Activated CD8-positive, alpha-beta T cell treated with anti-CD3 and anti-CD28 coated beads for 36 hours (primary cell): ENCODE measurements at regions not wholly inside any gene's neighbourhood (a gene's known extent, or its start where the extent isn't known, plus 50 kb on each side); places are given as distances from the start of the nearest gene placed in this dataset.

Experiments used
- ATAC-seq: fragments of 200-7000 bp; cut with Tn5 transposase; one replicate; pipeline ENCODE4 v1.10.0; 2021; ENCODE audit warnings: mild to moderate bottlenecking, moderate library complexity
- CTCF ChIA-PET: fragments of 350-600 bp; sonication (Branson Sonifier 250); formaldehyde crosslinking; loops from one replicate; lab custom pipeline; 2021; ENCODE audit warnings: antibody characterized with exemption; lab: Charles Lee
- POLR2A ChIA-PET: fragments of 350-600 bp; sonication (Branson Sonifier 250); formaldehyde crosslinking; loops from one replicate; lab custom pipeline; 2021; ENCODE audit warnings: antibody characterized with exemption; lab: Charles Lee
- DNase-seq: peaks from one replicate; pipeline ENCODE4 v3.0.0-alpha.2; 2020
- H3K27ac Mint-ChIP-seq: one replicate; pipeline ENCODE4 v1.8.0; 2021; ENCODE audit warnings: mild to moderate bottlenecking, mixed read lengths
- H3K27me3 Mint-ChIP-seq: one replicate; pipeline ENCODE4 v1.8.0; 2021; ENCODE audit warnings: mixed read lengths
- H3K36me3 Mint-ChIP-seq: one replicate; pipeline ENCODE4 v1.8.0; 2021; ENCODE audit warnings: low read depth, mixed read lengths
- H3K4me1 Mint-ChIP-seq: one replicate; pipeline ENCODE4 v1.8.0; 2021; ENCODE audit warnings: low read depth, mixed read lengths
- H3K4me3 Mint-ChIP-seq: one replicate; pipeline ENCODE4 v1.8.0; 2021; ENCODE audit warnings: mild to moderate bottlenecking, moderate library complexity, mixed read lengths
- H3K9me3 Mint-ChIP-seq: one replicate; pipeline ENCODE4 v1.8.0; 2021; ENCODE audit warnings: mixed read lengths
- CTCF ChIP-seq: fragments of 200-600 bp; IDR thresholded peaks from one replicate; pipeline ENCODE4 v1.8.0; 2022; ENCODE audit warnings: antibody characterized with exemption, mild to moderate bottlenecking
- intact Hi-C: fragments of 100-400 bp; cut with micrococcal nuclease; formaldehyde crosslinking; loops from one replicate; pipeline ENCODE4 v1.10.0; 2022

GRCh38 chr10:108574233-108574632 is 1349.1 kb downstream of the XPNPEP1 start:
- H3K4me1 Mint-ChIP-seq: no peaks in the 10 kb centered on the region
- intact Hi-C loops: no loop called here
- CTCF ChIA-PET: no interaction called here
- TF ChIP-seq CTCF: no peak
- no peak overlapping the region for H3K27ac Mint-ChIP-seq
- H3K4me3 Mint-ChIP-seq: no peak overlapping the region
- peaks cover 2% of the 10 kb centered on the region for H3K9me3 Mint-ChIP-seq
- H3K27me3 Mint-ChIP-seq: no peaks in the 10 kb centered on the region
- DNase-seq (no peak), ATAC-seq (no peak)
- POLR2A ChIA-PET: no interaction called here
- H3K36me3 Mint-ChIP-seq: no peaks in the 10 kb centered on the region

GRCh38 chr10:108568824-108569223 is 1354.5 kb downstream of the XPNPEP1 start:
- Mint-ChIP-seq H3K4me3 (no peak overlapping the region), H3K36me3 (no peaks in the 10 kb centered on the region), H3K27ac (no peak overlapping the region), H3K27me3 (no peaks in the 10 kb centered on the region), H3K9me3 (peaks cover 3% of the 10 kb centered on the region), H3K4me1 (no peaks in the 10 kb centered on the region)
- ChIA-PET CTCF (no interaction called here), POLR2A (no interaction called here)
- DNase-seq (no peak), ATAC-seq (no peak)
- intact Hi-C loops: no loop called here
- no peak for TF ChIP-seq CTCF

- Mint-ChIP-seq H3K4me3 (no peak overlapping the region), H3K4me1 (no peaks in the 10 kb centered on the region), H3K9me3 (peaks cover 3% of the 10 kb centered on the region), H3K36me3 (no peaks in the 10 kb centered on the region), H3K27ac (no peak overlapping the region), H3K27me3 (no peaks in the 10 kb centered on the region)
- TF ChIP-seq CTCF: no peak
- DNase-seq (no peak), ATAC-seq (no peak)
- ChIA-PET POLR2A (no interaction called here), CTCF (no interaction called here)
- intact Hi-C loops: no loop called here
Observed at GRCh38 chr10:108567899-108568752, 1355.2 kb downstream of the XPNPEP1 start.

GRCh38 chr10:108566316-108567107 is 1356.8 kb downstream of the XPNPEP1 start:
- no peak overlapping the region for H3K4me3 Mint-ChIP-seq
- H3K27me3 Mint-ChIP-seq: no peaks in the 10 kb centered on the region
- H3K9me3 Mint-ChIP-seq: peaks cover 3% of the 10 kb centered on the region
- POLR2A ChIA-PET: no interaction called here
- no peak for DNase-seq
- CTCF ChIA-PET: no interaction called here
- TF ChIP-seq CTCF: no peak
- no peaks in the 10 kb centered on the region for H3K36me3 Mint-ChIP-seq
- no peak overlapping the region for H3K27ac Mint-ChIP-seq
- H3K4me1 Mint-ChIP-seq: no peaks in the 10 kb centered on the region
- ATAC-seq: no peak
- intact Hi-C loops: no loop called here

- ChIA-PET POLR2A (no interaction called here), CTCF (no interaction called here)
- TF ChIP-seq CTCF: no peak
Observed at GRCh38 chr10:108562105-108562504, 1361.2 kb downstream of the XPNPEP1 start.

More at GRCh38 chr10:108562105-108562504, 1361.2 kb downstream of the XPNPEP1 start:
- Mint-ChIP-seq H3K27me3 (no peaks in the 10 kb centered on the region), H3K27ac (no peak overlapping the region), H3K36me3 (no peaks in the 10 kb centered on the region), H3K9me3 (peaks cover 4% of the 10 kb centered on the region), H3K4me1 (no peaks in the 10 kb centered on the region), H3K4me3 (no peak overlapping the region)
- DNase-seq (no peak), ATAC-seq (no peak)
- intact Hi-C loops: no loop called here
